Fibroblast of lung (primary cell): ENCODE measurements at regions not wholly inside any gene's neighbourhood (a gene's known extent, or its start where the extent isn't known, plus 50 kb on each side); places are given as distances from the start of the nearest gene placed in this dataset.

Experiments used
- DNase-seq, 2 donors: peaks; one replicate each; pipeline versions ENCODE4 v3.0.0 to v3.0.0-alpha.2; 2010; ENCODE audit warnings: low read depth in 2 of 2
- H2AFZ ChIP-seq: 2 replicates; pipeline ENCODE4 v1.5.1; 2012; ENCODE audit warnings: low read length, control low read depth, inconsistent platforms
- H3K27ac ChIP-seq: 2 replicates; pipeline ENCODE4 v1.5.1; 2011; ENCODE audit warnings: low read length, control low read depth; ENCODE audit not compliant: insufficient read depth
- H3K27me3 ChIP-seq: 2 replicates; pipeline ENCODE4 v1.5.1; 2011; ENCODE audit warnings: mild to moderate bottlenecking, low read length; ENCODE audit not compliant: control insufficient read depth, insufficient read depth
- H3K36me3 ChIP-seq: 2 replicates; pipeline ENCODE4 v1.5.1; 2011; ENCODE audit warnings: low read length; ENCODE audit not compliant: control insufficient read depth, insufficient read depth
- H3K4me1 ChIP-seq: 2 replicates; pipeline ENCODE4 v1.5.1; 2011; ENCODE audit warnings: low read length; ENCODE audit not compliant: control insufficient read depth, insufficient read depth; ENCODE audit errors: extremely low read depth
- H3K4me2 ChIP-seq: 2 replicates; pipeline ENCODE4 v1.5.1; 2011; ENCODE audit warnings: low read length, control low read depth; ENCODE audit not compliant: insufficient read depth; ENCODE audit errors: extremely low read depth
- H3K4me3 ChIP-seq, 4 experiments: fragments of 200-600 bp in 1 of 4; sonication (generic) in 1 of 4; replicated peaks in 1 of 4; 2 replicates each; pipeline ENCODE4 v1.5.1; 2011 to 2016; ENCODE audit warnings: low read length in 4 of 4, low read depth in 3 of 4, mild to moderate bottlenecking in 3 of 4, control low read depth in 2 of 4, inconsistent platforms in 1 of 4, mixed read lengths in 1 of 4; ENCODE audit not compliant: insufficient read depth in 1 of 4; ENCODE audit errors: control extremely low read depth in 1 of 4
- H3K79me2 ChIP-seq: 2 replicates; pipeline ENCODE4 v1.5.1; 2012; ENCODE audit warnings: mild to moderate bottlenecking, low read length, inconsistent platforms; ENCODE audit not compliant: control insufficient read depth, insufficient read depth
- H3K9ac ChIP-seq: 2 replicates; pipeline ENCODE4 v1.5.1; 2011; ENCODE audit warnings: mild to moderate bottlenecking, low read length, control low read depth; ENCODE audit not compliant: insufficient read depth
- H3K9me3 ChIP-seq: 2 replicates; pipeline ENCODE4 v1.5.1; 2012; ENCODE audit warnings: low read depth, low read length; ENCODE audit not compliant: control insufficient read depth, insufficient read depth
- H4K20me1 ChIP-seq: 2 replicates; pipeline ENCODE4 v1.5.1; 2011; ENCODE audit warnings: low read length; ENCODE audit not compliant: control insufficient read depth, insufficient read depth; ENCODE audit errors: extremely low read depth
- CTCF ChIP-seq, 2 donors: IDR thresholded peaks in 1 of 2; conservative IDR thresholded peaks in 1 of 2; 1 replicate in 1 of 2; 2 replicates in 1 of 2; pipeline ENCODE4 v1.5.1; 2011 to 2012; ENCODE audit warnings: low read length in 2 of 2, control low read depth in 1 of 2, inconsistent platforms in 1 of 2, low read depth in 1 of 2, mild to moderate bottlenecking in 1 of 2
- EZH2 ChIP-seq: IDR thresholded peaks from 2 replicates; pipeline ENCODE4 v1.5.1; 2012; ENCODE audit warnings: low read length, control low read depth, mild to moderate bottlenecking; ENCODE audit errors: missing control alignments

- Histone ChIP-seq H3K9ac (no peak overlapping the region), H2AFZ (no peak overlapping the region), H3K36me3 (no peaks in the 10 kb centered on the region), H4K20me1 (no peaks in the 10 kb centered on the region), H3K4me3 (no peak overlapping the region), H3K4me1 (no peaks in the 10 kb centered on the region), H3K9me3 (peaks cover 3% of the 10 kb centered on the region), H3K4me2 (no peak overlapping the region), H3K27me3 (no peaks in the 10 kb centered on the region), H3K79me2 (no peaks in the 10 kb centered on the region), H3K27ac (no peak overlapping the region)
- no peak for DNase-seq
- TF ChIP-seq EZH2 (no peak), CTCF (conservative IDR thresholded peaks at IDR 0.05 in 1 of 2, IDR thresholded peaks at IDR 0.05 in 1 of 2; ENCODE audit: low read depth in 1 of 2, low read length in 2 of 2) (no peak)
Measured at GRCh38 chrX:865422-865821, 234.8 kb downstream of the SHOX start.

GRCh38 chrX:861921-862320 lies 231.3 kb downstream of the SHOX start:
- no peak for TF ChIP-seq CTCF (conservative IDR thresholded peaks at IDR 0.05 in 1 of 2, IDR thresholded peaks at IDR 0.05 in 1 of 2; ENCODE audit: low read depth in 1 of 2, low read length in 2 of 2)
- no peak for TF ChIP-seq EZH2
- Histone ChIP-seq H3K4me2 (no peak overlapping the region), H3K79me2 (no peaks in the 10 kb centered on the region), H3K9ac (no peak overlapping the region), H4K20me1 (no peaks in the 10 kb centered on the region), H3K4me1 (no peaks in the 10 kb centered on the region), H3K27ac (no peak overlapping the region), H3K9me3 (peaks cover 3% of the 10 kb centered on the region), H3K4me3 (no peak overlapping the region), H3K27me3 (no peaks in the 10 kb centered on the region), H2AFZ (no peak overlapping the region), H3K36me3 (no peaks in the 10 kb centered on the region)
- DNase-seq, result no peak

GRCh38 chrX:861340-861890 lies 230.8 kb downstream of the SHOX start:
- no peak overlapping the region for H3K27ac ChIP-seq
- no peaks in the 10 kb centered on the region for H3K27me3 ChIP-seq
- no peak overlapping the region for H3K4me3 ChIP-seq
- no peak overlapping the region for H3K4me2 ChIP-seq
- H3K4me1 ChIP-seq, result no peaks in the 10 kb centered on the region
- no peak for DNase-seq
- peaks cover 3% of the 10 kb centered on the region for H3K9me3 ChIP-seq
- TF ChIP-seq CTCF (conservative IDR thresholded peaks at IDR 0.05 in 1 of 2, IDR thresholded peaks at IDR 0.05 in 1 of 2; ENCODE audit: low read depth in 1 of 2, low read length in 2 of 2), result no peak
- TF ChIP-seq EZH2, result no peak
- H2AFZ ChIP-seq, result no peak overlapping the region
- H3K79me2 ChIP-seq, result no peaks in the 10 kb centered on the region
- H4K20me1 ChIP-seq, result no peaks in the 10 kb centered on the region
- H3K9ac ChIP-seq, result no peak overlapping the region
- no peaks in the 10 kb centered on the region for H3K36me3 ChIP-seq
